GM21423 (cell line): ENCODE measurements at regions not wholly inside any gene's neighbourhood (a gene's known extent, or its start where the extent isn't known, plus 50 kb on each side); places are given as distances from the start of the nearest gene placed in this dataset.
"Not testable (repeated sequence)": the region's sequence is repeated elsewhere in the genome, so short reads cannot be mapped to it uniquely, and the experiment has no call there.

Experiments used
- ATAC-seq: cut with Tn5 transposase; IDR thresholded peaks from one replicate; pipeline ENCODE4 v1.9.1; 2021; ENCODE audit warnings: mild to moderate bottlenecking, moderate library complexity; ENCODE audit not compliant: unreplicated experiment

- no peak for ATAC-seq
These were observed 160.1 kb downstream of the SUDS3 start for GRCh38 chr12:118536306-118536906.

DNA sequence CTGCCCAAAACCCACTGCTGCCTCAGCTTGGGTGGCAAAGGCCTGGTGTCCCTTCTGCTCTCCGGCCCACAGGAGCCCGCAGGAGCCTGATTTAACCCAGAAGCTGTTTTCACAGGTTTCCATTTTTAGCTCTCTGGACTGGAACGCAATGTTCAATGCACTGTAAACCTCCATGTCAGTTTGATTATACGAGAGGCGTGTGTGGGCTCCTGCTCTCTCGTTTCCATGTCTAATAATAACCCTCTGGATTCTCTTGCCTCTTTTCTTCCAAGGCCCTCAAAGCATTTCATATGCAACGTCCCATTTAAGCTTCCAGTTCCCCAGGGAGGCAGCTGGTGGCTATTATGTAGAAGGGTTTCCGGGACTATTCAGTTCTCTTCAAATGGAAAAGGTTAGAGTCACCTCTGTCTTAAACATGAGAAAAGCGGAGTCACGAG, 161.1 kb downstream of the SUDS3 start:
- ATAC-seq: no peak

DNA sequence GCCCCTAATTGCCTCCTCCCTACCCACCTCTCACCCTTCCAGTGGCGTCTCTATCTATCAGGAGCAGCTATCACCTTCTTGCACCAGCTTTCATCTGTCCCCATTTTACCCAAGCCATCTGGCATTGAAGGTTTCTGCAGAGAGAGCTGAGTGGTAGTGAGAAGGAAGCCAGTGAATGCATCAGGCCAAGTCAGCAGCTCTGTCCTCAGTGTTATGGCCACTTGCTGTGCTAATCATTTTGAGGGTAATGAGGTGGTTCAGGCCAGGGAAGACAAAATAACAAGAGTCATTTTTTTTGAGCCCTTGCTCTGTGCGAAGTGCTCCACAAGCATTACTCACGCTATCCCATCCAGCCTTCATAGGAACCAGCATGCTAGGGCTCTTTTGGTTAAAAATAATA, 164.7 kb downstream of the SUDS3 start:
- no peak for ATAC-seq

GRCh38 chr12:118541934-118542333, 165.6 kb downstream of the SUDS3 start:
- ATAC-seq: no peak

- no peak for ATAC-seq
These were observed 167.3 kb downstream of the SUDS3 start for GRCh38 chr12:118543651-118544050.

DNA sequence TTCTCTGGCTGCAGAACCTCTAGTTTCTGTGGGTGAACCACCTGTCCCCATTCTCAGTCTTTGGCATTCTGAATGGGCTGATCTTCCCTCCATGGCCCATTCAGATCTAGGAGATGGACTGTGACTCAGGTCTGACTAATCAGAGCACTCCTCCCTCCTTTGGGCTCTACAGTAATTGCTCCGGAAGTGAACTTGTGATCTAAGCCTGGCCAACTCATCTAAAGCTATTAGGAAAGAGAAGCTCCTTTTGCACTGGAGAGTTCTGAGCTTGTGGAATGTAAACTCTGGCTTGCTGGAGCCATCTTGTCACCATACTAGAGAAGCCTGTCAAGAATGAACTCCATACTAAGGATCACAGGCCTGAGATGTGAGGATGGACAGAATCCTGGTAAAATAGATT, 168.2 kb downstream of the SUDS3 start:
- no peak for ATAC-seq

DNA sequence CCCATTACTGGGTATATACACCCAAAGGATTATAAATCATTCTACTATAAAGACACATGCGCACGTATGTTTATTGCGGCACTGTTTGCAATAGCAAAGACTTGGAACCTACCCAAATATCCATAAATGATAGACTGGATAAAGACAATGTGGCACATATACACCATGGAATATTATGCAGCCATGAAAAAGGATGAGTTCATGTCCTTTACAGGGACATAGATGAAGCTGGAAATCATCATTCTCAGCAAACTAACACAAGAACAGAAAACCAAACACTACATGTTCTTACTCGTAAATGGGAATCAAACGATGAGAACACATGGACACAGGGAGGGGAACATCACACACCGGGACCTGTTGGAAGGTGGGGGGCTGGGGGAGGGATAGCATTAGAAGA, 171.3 kb downstream of the SUDS3 start:
- not testable (repeated sequence) for ATAC-seq

DNA sequence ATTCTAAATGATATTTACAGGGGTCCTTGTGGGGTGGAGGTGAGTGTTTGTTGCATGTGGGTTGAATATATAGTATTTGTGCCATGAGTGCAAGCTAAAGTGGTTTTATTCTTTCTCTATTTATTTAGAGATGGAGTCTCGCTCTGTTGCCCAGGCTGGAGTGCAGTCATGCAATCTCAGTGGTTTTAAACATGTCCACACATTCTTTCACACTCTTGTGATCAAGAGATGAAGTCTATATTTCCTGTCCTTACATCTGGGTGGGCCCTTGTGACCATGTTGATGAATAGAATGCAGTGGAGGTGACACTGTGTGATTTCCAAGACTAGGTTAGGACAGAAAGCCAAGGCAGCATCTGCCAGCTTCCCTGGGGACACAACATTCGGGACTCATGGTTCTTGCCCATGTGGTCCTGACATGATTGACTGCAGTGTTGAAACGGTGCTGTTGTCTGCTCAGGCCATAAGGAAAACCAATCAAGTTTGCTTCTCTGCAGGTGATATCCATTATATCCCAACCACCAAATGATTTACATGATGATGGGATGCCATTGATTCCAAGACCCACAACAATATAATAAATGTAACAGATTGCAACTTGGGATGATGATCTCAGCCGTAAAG, 172.6 kb downstream of the SUDS3 start:
- no peak for ATAC-seq

DNA sequence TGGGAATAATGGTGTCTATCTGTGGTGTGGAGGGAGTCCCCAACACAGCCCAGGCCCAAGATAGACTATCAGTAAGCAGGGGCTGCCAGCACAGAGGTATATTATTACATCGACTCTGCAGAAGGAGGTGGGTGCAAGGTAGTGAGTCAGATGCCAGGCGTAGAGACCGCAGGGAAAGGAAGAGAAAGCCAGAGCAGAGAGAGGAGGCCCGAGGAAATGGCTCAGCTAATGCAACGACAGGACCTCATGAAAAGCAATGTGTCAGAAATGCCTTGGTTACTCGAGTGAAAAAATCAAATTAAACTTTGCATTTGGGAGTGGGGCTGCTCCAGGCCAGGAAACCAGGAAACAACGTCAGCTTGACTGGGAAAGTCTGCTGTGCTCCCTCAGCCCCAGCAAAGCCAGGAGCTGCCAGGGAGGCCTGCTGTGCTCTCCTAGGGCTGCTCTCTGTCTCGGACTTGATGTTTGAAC, 173.2 kb downstream of the SUDS3 start:
- no peak for ATAC-seq

DNA sequence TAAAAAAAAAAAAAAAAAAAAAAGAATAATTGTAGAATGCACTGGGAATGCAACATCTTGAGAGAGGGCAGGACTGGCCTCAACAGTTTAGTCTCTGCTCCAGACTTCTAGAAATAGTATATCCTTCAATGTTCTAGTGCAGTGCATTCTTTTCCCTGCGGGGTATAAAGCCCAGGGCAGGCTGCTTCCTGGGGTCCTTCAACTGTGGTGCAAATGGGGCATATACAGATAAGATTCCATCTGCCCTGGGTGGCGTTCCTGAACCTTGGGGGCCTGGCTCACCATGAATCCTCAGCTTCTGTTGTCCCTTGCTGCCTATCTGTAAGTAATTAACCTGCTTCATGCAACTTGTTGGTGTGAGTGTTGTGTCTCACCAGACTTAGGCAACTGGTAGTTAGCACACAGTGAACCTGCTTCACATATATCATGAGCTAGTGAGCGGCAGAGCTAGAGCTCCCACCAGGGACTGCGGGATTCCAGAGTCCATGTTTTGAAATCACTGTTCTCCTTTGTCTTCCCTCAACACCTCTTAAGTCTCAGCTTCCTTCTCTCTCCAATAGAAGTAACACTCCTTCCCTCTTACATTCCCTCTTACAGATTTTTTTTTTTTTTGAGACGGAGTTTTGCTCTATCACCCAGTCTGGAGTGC, 177.6 kb downstream of the SUDS3 start:
- no peak for ATAC-seq

DNA sequence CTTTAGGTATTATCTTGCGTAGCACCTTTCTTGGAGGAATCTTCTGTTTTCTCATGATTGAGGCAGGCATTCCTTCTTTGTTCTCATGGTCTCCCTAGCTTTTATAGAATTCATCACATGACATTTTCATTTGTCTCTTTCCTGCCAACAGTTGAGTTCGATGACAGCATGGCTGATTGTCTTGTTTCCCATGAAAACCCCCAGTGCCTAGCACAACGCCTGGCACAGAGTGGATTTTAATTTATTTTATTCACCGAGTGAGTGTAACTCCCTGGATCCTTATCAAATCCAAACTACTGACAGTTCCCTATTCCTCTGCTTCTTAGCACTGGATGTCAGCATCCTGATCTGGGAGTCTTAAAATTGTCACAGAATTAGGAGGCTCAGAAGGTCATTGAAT, 182.6 kb downstream of the SUDS3 start:
- no peak for ATAC-seq

- ATAC-seq: no peak
These were observed 184.4 kb downstream of the SUDS3 start for GRCh38 chr12:118560733-118561132.

- ATAC-seq: no peak
These were observed 195.4 kb downstream of the SUDS3 start for GRCh38 chr12:118571730-118572129.

DNA sequence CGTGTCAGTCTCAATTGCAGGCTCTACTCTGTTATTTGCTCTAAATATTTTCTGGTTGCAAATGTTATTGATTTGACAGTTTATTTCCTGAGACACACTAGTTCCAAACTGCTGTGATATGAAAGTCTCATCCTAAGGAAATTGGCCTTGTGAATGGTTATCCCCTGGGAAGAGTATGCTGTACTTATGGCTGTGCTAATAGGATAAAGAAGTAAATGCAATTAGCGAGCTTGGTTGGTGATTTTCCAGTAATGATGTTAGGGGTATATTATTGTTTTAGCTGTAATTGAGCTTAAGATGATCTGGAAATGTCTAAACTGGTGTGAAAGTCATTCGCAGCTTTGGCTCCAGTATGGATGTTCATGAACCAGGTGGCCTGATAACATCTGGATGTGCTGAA, 197.9 kb downstream of the SUDS3 start:
- no peak for ATAC-seq

- ATAC-seq: no peak
These were observed 199.4 kb downstream of the SUDS3 start for GRCh38 chr12:118575730-118576129.

DNA sequence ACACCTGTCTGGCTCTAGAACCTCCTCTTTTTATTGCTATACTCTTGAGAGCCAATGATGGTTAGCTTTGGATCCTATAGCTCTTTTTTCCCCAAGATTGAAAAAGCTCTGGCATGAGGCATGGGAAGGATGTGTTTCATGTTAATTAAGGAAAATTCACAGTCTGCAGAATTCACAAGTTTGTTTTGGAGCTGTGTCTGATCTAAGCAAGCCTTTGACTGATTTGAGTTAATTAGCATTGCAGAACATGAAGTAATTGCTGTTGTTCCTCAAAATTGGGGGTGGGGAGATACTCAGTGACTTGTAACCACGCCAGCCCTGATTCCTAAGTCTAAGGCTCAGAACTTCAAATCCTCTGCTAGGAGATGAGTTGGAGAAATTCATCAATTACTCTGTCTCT, 205.0 kb downstream of the SUDS3 start:
- no peak for ATAC-seq

DNA sequence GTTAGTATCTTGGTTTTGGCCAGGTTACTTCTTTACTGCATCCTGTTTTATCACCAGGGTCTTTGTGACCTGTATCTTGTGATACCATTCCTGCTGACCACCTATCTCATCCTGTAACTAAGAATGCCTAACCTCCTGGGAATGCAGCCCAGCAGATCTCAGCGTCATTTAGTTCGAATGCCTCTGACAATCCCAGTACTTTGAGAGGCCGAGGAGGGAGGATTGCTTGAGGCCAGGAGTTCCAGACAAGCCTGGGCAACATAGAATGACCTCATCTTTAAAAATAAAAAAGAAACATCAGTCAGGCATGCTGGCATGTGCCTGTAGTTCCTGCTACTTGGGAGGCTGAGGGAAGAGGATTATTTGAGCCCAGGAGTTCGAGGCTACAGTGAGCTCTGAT, 206.5 kb downstream of the SUDS3 start:
- ATAC-seq: no peak

DNA sequence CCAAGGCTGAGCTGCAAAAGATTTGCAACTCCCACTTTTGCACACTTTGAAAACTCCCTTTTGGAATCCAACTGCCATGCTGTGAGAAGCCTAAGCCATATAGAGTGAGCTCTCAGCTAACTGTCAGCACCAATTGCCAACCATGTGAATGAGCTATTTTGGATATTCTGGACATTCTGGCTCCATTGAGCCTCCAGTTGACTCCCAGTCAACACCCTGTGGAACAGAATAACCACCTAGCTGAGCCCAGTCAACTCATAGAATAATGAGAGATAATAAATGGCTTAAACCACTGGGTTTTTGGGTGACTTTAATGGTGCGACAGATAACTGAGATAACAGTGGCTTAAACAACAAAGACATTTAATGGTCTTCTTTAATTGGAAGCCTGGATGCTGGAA, 210.1 kb downstream of the SUDS3 start:
- no peak for ATAC-seq

- ATAC-seq: no peak
These were observed 212.8 kb downstream of the SUDS3 start for GRCh38 chr12:118589162-118589561.

- no peak for ATAC-seq
These were observed 214.2 kb downstream of the SUDS3 start for GRCh38 chr12:118590406-118591150.

GRCh38 chr12:118603610-118604361, 227.4 kb downstream of the SUDS3 start:
- ATAC-seq: no peak
